K562 (cell line): ENCODE measurements at regions not wholly inside any gene's neighbourhood (a gene's known extent, or its start where the extent isn't known, plus 50 kb on each side); places are given as distances from the start of the nearest gene placed in this dataset.

Experiments used
- ETV6 ChIP-seq, 3 experiments: fragments of 150-350 bp in 1 of 3; sonication (generic) in 1 of 3; formaldehyde crosslinking in 1 of 3; IDR thresholded peaks; 2 replicates each; pipeline versions ENCODE4 v1.6.1 to v1.8.0; 2014 to 2022; ENCODE audit warnings: borderline replicate concordance in 2 of 3, low read depth in 2 of 3, antibody characterized with exemption in 1 of 3, low read length in 1 of 3, mild to moderate bottlenecking in 1 of 3, missing genetic modification reagents in 1 of 3
- ILF3 ChIP-seq: fragments of 450-650 bp; IDR thresholded peaks from 2 replicates; pipeline ENCODE4 v1.6.1; 2018; ENCODE audit warnings: antibody characterized with exemption, mild to moderate bottlenecking, moderate library complexity, borderline replicate concordance
- KHSRP ChIP-seq: fragments of 450-650 bp; IDR thresholded peaks from 2 replicates; pipeline ENCODE4 v1.6.1; 2017
- MLX ChIP-seq, 2 experiments: fragments of 450-650 bp in 1 of 2; sonication (generic) in 1 of 2; formaldehyde crosslinking; conservative IDR thresholded peaks; 2 replicates each; pipeline versions ENCODE4 v1.4.0 to v1.8.1; 2020 to 2022; ENCODE audit warnings: mild to moderate bottlenecking in 1 of 2, missing genetic modification reagents in 1 of 2
- NCOA4 ChIP-seq: fragments of 450-650 bp; IDR thresholded peaks from 2 replicates; pipeline ENCODE4 v1.6.1; 2018; ENCODE audit warnings: mild to moderate bottlenecking; ENCODE audit not compliant: partially characterized antibody
- PBX2 ChIP-seq, 2 experiments: IDR thresholded peaks in 1 of 2; conservative IDR thresholded peaks in 1 of 2; 2 replicates each; pipeline ENCODE4 v1.6.1; 2016; ENCODE audit warnings: low read depth in 2 of 2, mild to moderate bottlenecking in 1 of 2, missing compliant biosample characterization in 1 of 2, missing genetic modification characterization in 1 of 2, moderate library complexity in 1 of 2
- PHF20 ChIP-seq: fragments of 450-650 bp; IDR thresholded peaks from 2 replicates; pipeline ENCODE4 v1.6.1; 2018; ENCODE audit not compliant: partially characterized antibody
- RAD21 ChIP-seq, 2 experiments: fragments of 250-450 bp in 1 of 2; fragments of 450-650 bp in 1 of 2; sonication (Bioruptor Pico) in 1 of 2; formaldehyde crosslinking in 1 of 2; IDR thresholded peaks in 1 of 2; conservative IDR thresholded peaks in 1 of 2; 2 replicates each; pipeline versions ENCODE4 v1.4.0 to v1.8.0; 2020 to 2022; ENCODE audit warnings: mild to moderate bottlenecking in 2 of 2, moderate library complexity in 1 of 2
- SMARCA4 ChIP-seq: fragments of 450-650 bp; IDR thresholded peaks from 2 replicates; pipeline ENCODE4 v1.6.1; 2016
- ZBTB49 ChIP-seq: sonication (generic); formaldehyde crosslinking; IDR thresholded peaks from 2 replicates; pipeline ENCODE4 v1.8.0; 2022; ENCODE audit warnings: missing genetic modification reagents, mild to moderate bottlenecking, borderline replicate concordance
- ZHX1 ChIP-seq: fragments of 150-350 bp; conservative IDR thresholded peaks from 2 replicates; pipeline ENCODE4 v1.6.1; 2014; ENCODE audit warnings: low read length
- ZNF583 ChIP-seq: fragments of 250-450 bp; sonication (Bioruptor Pico); IDR thresholded peaks from 2 replicates; pipeline ENCODE4 v1.4.0; 2020
- ZNF609 ChIP-seq: sonication (generic); formaldehyde crosslinking; IDR thresholded peaks from 2 replicates; pipeline ENCODE4 v1.8.1; 2023; ENCODE audit warnings: missing genetic modification reagents, mild to moderate bottlenecking, borderline replicate concordance

GRCh38 chr21:35619184-35619583, 441.1 kb downstream of the SETD4 start (continued):
- TF ChIP-seq PHF20 (no peak), PBX2 (CRISPR knock-in tag; IDR thresholded peaks at IDR 0.05; ENCODE audit: low read depth) (no peak), PBX2 (tag; conservative IDR thresholded peaks at IDR 0.05; ENCODE audit: low read depth) (no peak), ZNF609 (CRISPR knock-in tag) (no peak), ETV6 (IDR thresholded peaks at IDR 0.05; ENCODE audit: borderline replicate concordance in 1 of 2, low read depth in 2 of 2, low read length in 1 of 2) (no peak), ETV6 (CRISPR knock-in tag; IDR thresholded peaks at IDR 0.05; ENCODE audit: borderline replicate concordance) (no peak), ZHX1 (no peak), SMARCA4 (peak; percentile 50; the same call in 1 of the 2 replicates), ZBTB49 (CRISPR knock-in tag) (no peak), KHSRP (no peak), RAD21 (CRISPR knock-in tag; conservative IDR thresholded peaks at IDR 0.05 in 1 of 2, IDR thresholded peaks at IDR 0.05 in 1 of 2) (peak in 1 of 2 experiments; percentile 12; a peak in 1 of 4 replicates), ZNF583 (CRISPR knock-in tag) (no peak), NCOA4 (no peak), ILF3 (no peak), MLX (CRISPR knock-in tag; conservative IDR thresholded peaks at IDR 0.05) (no peak)
